GM12801 (cell line): ENCODE measurements at regions not wholly inside any gene's neighbourhood (a gene's known extent, or its start where the extent isn't known, plus 50 kb on each side); places are given as distances from the start of the nearest gene placed in this dataset.

ENCODE experiments used
- TF ChIP-seq, protein P1 (sequence below): IDR thresholded peaks from one replicate; pipeline ENCODE4 v1.5.1; 2011; ENCODE audit warnings: control low read depth; ENCODE audit not compliant: insufficient read length; ENCODE audit errors: extremely low read depth

DNA sequence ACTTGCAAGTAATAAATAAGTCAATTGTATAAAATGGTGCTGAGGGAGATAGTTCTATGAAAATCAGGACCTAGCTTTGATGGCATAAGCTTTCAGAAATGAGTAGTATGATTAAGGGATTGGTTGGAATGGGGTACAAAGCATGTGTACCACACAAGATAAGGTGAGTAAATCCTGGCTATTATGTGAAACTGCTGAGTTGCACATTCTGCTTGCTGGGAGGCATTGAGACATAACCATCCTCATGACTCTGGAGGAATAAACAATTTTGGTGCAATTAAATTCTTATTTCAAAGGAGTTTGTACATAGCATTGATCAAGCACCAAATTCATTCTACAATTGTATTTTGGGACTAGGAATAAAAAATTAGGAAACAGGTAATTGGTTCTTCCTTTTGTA lies 755.2 kb upstream of the ACO1 start:
- TF ChIP-seq, protein P1, sequence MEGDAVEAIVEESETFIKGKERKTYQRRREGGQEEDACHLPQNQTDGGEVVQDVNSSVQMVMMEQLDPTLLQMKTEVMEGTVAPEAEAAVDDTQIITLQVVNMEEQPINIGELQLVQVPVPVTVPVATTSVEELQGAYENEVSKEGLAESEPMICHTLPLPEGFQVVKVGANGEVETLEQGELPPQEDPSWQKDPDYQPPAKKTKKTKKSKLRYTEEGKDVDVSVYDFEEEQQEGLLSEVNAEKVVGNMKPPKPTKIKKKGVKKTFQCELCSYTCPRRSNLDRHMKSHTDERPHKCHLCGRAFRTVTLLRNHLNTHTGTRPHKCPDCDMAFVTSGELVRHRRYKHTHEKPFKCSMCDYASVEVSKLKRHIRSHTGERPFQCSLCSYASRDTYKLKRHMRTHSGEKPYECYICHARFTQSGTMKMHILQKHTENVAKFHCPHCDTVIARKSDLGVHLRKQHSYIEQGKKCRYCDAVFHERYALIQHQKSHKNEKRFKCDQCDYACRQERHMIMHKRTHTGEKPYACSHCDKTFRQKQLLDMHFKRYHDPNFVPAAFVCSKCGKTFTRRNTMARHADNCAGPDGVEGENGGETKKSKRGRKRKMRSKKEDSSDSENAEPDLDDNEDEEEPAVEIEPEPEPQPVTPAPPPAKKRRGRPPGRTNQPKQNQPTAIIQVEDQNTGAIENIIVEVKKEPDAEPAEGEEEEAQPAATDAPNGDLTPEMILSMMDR, result no peak

DNA sequence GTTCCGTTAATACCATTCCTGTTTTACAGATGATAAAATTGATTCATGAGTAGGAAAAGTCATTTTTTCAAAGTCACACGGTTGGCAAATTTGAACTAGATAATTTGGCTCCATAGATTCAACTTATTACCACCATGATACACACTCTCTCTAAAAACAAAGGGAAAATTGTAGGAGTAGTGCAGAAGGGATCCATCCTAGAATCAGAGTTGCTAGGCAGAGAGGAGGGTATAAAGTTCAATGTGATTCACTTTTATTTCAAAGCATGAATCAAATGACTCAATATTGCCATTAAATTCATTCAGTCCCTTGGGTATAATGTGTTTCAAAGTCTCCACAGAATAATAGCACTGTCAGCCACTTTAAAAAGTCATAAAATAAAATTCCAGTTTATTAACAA lies 747.2 kb upstream of the ACO1 start:
- TF ChIP-seq, protein P1, result no peak

DNA sequence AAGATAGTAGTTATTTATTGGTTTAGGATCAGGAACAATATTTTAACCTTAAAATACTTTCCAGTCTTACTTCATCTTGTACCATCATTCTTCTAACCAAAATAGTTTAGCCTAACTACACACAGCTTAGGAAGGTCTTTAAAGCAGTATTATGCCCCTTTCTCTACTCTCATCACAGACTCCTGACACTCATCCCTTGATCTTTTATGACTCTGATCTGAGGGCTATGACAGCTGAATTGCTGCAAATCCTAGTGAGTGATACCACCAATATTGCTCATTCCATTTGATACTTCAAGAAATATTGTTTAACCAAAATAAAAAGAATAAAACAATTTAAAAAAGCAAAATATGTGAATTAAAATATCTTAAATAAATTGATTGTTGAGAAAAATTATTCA lies 746.6 kb upstream of the ACO1 start:
- TF ChIP-seq, protein P1, result no peak

DNA sequence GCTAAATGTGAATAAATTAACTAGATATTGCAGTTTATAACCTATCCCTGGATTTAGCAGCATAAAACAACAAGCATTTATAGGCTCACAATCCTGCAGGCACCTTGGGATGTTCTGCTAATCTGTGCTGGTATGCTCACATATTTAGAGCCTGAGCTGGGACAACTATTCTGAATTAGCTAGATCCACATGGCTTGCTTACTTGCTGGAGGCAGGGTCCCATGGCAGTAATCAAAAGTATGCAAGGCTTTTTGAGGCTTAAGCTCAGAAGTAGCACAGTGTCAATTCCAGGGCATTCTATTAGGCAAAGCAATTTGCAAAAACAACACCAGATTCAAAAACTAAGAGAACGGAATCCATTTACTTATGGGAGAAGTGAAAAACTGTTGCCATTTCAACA lies 745.0 kb upstream of the ACO1 start:
- TF ChIP-seq, protein P1, result no peak

DNA sequence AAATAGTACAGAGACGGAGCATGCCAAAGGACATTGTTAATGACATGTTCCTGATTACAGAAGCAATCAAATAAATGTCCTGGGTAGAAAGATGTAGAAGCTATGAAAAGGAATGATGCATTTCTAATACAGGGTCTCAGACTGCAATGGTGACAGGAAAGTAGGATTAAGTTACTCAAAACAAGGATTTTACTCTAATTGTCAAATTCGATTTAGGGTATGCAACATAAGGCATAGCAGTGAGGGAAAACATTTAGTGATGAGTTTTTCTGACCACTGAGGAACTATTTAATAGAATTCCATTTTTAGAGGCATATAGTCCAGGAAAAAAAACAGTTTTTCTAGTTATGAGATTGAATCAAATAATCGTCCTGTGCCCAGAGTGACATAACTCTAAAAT lies 715.1 kb upstream of the ACO1 start:
- TF ChIP-seq, protein P1, result no peak

DNA sequence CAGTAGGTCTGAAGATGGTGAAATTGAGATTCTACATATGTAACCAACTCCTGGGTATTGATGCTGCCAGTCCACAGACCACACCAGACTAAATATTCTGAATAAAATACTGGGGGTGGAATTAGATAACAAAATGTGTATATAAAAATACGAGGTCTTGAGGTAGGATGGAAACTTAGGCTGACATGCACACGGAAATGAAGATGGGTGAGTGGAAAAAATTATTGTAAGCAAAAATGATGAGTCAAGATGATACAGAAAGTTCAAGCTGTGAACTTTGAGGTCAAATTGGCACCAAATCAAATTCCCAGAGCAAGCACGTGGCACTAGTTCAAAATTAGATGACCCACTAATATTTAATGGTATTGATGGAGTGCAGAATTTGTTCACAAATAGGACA lies 713.4 kb upstream of the ACO1 start:
- TF ChIP-seq, protein P1, result no peak

DNA sequence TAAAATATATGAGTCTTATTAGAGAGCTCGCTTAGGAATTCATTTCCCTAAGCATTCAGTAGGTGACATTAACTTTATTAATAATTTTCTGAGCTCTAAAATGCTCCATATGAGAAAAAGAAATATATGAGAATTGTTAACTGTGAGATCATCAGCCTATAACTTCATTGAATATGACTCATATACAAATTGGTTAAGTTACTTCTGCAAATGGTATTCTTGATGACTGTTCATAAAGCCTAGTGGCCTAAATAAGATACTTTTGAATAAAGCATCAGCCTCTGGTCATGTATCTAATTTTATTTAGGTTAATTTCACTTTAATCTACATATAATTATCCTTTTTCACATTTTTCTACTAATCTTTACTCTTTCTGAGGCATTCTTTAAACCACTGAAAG lies 710.2 kb upstream of the ACO1 start:
- TF ChIP-seq, protein P1, result no peak

DNA sequence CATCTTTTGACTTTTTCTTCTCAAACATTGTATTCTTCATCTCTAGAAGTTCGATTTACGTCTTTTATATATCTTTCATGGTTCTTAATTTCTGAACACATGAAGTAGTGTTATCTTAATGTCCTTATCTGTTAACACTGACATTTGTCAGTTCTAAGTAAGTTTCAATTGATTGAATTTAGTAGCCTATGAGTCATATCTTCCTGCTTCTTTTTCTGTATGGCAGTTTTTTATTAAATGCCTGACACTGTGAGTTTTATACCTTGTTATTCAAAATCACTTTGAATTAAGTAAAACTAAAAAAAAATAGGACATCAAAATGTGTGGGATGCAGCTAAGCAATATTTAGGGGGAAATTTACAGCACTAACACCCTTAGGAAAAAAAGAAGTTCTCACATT lies 707.0 kb upstream of the ACO1 start:
- TF ChIP-seq, protein P1, result no peak
